Epithelial cell of proximal tubule (primary cell): ENCODE measurements at regions not wholly inside any gene's neighbourhood (a gene's known extent, or its start where the extent isn't known, plus 50 kb on each side); places are given as distances from the start of the nearest gene placed in this dataset.

Experiments used
- DNase-seq: peaks from one replicate; pipeline ENCODE4 v3.0.0-alpha.2; 2011; ENCODE audit warnings: low read depth
- H3K4me3 ChIP-seq: 2 replicates; pipeline ENCODE4 v1.5.1; 2011; ENCODE audit warnings: low read depth, mild to moderate bottlenecking, low read length
- CTCF ChIP-seq: conservative IDR thresholded peaks from 2 replicates; pipeline ENCODE4 v1.5.1; 2012; ENCODE audit warnings: low read depth, mild to moderate bottlenecking, low read length

- no peak for DNase-seq
- H3K4me3 ChIP-seq, result no peak overlapping the region
- no peak for TF ChIP-seq CTCF
Observed at GRCh38 chr6:102549221-102549874, 1155.8 kb downstream of the GRIK2 start.

GRCh38 chr6:102525336-102525735 is 1131.8 kb downstream of the GRIK2 start:
- DNase-seq, result no peak
- H3K4me3 ChIP-seq, result no peak overlapping the region
- no peak for TF ChIP-seq CTCF

GRCh38 chr6:102520966-102521365 is 1127.5 kb downstream of the GRIK2 start:
- DNase-seq, result no peak
- no peak overlapping the region for H3K4me3 ChIP-seq
- no peak for TF ChIP-seq CTCF

- TF ChIP-seq CTCF, result no peak
- DNase-seq, result no peak
- no peak overlapping the region for H3K4me3 ChIP-seq
Observed at GRCh38 chr6:102517506-102517905, 1124.0 kb downstream of the GRIK2 start.

GRCh38 chr6:102501615-102502014 is 1108.1 kb downstream of the GRIK2 start:
- no peak overlapping the region for H3K4me3 ChIP-seq
- no peak for DNase-seq
- no peak for TF ChIP-seq CTCF

- DNase-seq, result no peak
- no peak overlapping the region for H3K4me3 ChIP-seq
- no peak for TF ChIP-seq CTCF
Observed at GRCh38 chr6:102494808-102495207, 1101.3 kb downstream of the GRIK2 start.

GRCh38 chr6:102493485-102493884 is 1100.0 kb downstream of the GRIK2 start:
- no peak for TF ChIP-seq CTCF
- H3K4me3 ChIP-seq, result no peak overlapping the region
- no peak for DNase-seq
